ENCODE measurements at regions not wholly inside any gene's neighbourhood (a gene's known extent, or its start where the extent isn't known, plus 50 kb on each side); places are given as distances from the start of the nearest gene placed in this dataset.

GRCh38 chr10:126722726-126723125 lies 52.2 kb upstream of the C10orf90 start:
- DNase-seq, result no peak
- no peaks in the 10 kb centered on the region for H3K36me3 Mint-ChIP-seq

GRCh38 chr10:126723226-126723625 lies 52.7 kb upstream of the C10orf90 start:
- H3K4me1 Mint-ChIP-seq, result no peaks in the 10 kb centered on the region
- H3K36me3 Mint-ChIP-seq, result no peaks in the 10 kb centered on the region
- no peak overlapping the region for H3K27ac Mint-ChIP-seq
- peaks cover 3% of the 10 kb centered on the region for H3K9me3 Mint-ChIP-seq
- H3K4me3 Mint-ChIP-seq, result no peak overlapping the region
- no peaks in the 10 kb centered on the region for H3K27me3 Mint-ChIP-seq
- DNase-seq, result no peak

More at GRCh38 chr10:126722726-126723125, 52.2 kb upstream of the C10orf90 start:
- H3K27ac Mint-ChIP-seq, result no peak overlapping the region
- no peaks in the 10 kb centered on the region for H3K27me3 Mint-ChIP-seq
- no peak overlapping the region for H3K4me3 Mint-ChIP-seq
- H3K4me1 Mint-ChIP-seq, result no peaks in the 10 kb centered on the region
- H3K9me3 Mint-ChIP-seq, result peaks cover 3% of the 10 kb centered on the region

- Mint-ChIP-seq H3K4me1 (no peaks in the 10 kb centered on the region), H3K36me3 (no peaks in the 10 kb centered on the region), H3K27ac (no peak overlapping the region)
These were observed 58.9 kb upstream of the C10orf90 start for GRCh38 chr10:126729314-126729870.

GRCh38 chr10:126730856-126731609 lies 60.5 kb upstream of the C10orf90 start:
- Mint-ChIP-seq H3K27me3 (no peaks in the 10 kb centered on the region), H3K4me1 (no peaks in the 10 kb centered on the region), H3K36me3 (no peaks in the 10 kb centered on the region), H3K4me3 (no peak overlapping the region), H3K27ac (no peak overlapping the region), H3K9me3 (no peaks in the 10 kb centered on the region)
- no peak for DNase-seq

More at GRCh38 chr10:126729314-126729870, 58.9 kb upstream of the C10orf90 start:
- Mint-ChIP-seq H3K4me3 (no peak overlapping the region), H3K9me3 (peaks cover 3% of the 10 kb centered on the region), H3K27me3 (no peaks in the 10 kb centered on the region)
- no peak for DNase-seq

DNA sequence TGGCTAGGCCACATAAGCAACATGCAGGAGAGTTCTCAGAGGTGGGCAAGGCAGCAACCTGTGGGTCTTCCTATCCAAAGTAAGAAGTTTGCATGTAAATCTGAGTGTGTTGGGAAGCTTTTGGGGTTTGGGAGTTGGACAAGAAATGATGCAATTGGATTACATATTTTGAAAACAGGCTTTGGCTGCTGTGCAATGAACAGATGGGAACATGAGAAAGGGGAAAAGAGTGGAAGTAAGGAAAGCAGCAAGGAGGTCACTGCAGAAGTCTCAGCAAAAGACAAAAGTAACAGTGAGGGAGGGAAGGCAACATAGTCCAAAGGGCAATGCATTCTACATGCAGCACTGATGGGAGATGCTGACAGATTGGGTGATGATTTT lies 61.1 kb upstream of the C10orf90 start:
- Mint-ChIP-seq H3K27ac (no peak overlapping the region), H3K9me3 (no peaks in the 10 kb centered on the region), H3K4me1 (no peaks in the 10 kb centered on the region), H3K4me3 (no peak overlapping the region), H3K36me3 (no peaks in the 10 kb centered on the region), H3K27me3 (no peaks in the 10 kb centered on the region)
- no peak for DNase-seq

DNA sequence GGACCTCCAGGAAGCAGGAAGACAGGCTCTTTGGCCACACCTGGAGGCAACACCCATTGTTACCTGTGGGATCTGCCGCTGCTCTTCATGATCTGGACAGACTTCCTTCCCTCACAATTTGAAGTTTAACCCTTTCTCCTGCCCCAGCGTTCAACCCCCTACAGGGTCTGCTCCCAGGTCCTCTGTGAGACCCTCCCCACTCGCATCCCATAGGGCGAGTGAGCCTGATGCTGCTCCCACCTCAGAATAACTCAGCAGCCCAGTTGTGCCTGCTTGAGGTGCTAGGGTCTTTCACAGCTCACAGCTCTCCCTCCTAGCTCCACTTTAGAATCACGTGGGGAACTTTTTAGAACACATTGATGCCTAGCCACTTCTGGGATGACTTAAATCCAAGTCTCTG lies 61.8 kb upstream of the C10orf90 start:
- Mint-ChIP-seq H3K9me3 (no peaks in the 10 kb centered on the region), H3K4me3 (no peak overlapping the region), H3K27ac (no peak overlapping the region), H3K4me1 (no peaks in the 10 kb centered on the region), H3K27me3 (no peaks in the 10 kb centered on the region), H3K36me3 (no peaks in the 10 kb centered on the region)
- DNase-seq, result no peak

DNA sequence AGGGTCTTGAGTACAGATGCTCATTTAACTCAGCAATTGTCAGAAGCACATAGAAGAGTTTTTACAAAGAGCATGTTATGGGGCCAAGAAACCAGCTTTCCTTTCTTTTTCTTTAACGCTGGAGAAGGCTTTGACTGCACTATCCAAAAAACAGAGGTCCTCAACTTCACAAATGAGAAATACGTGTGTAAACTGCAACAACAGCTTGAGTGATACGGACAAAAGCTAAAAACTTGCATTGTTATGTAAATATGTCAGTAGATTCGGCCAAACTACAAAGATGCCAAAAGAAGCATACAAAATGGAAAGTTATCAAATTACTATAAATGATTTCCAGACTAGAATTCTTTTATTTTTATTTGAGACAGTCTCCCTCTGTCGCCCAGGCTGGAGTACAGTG lies 62.4 kb upstream of the C10orf90 start:
- Mint-ChIP-seq H3K9me3 (no peaks in the 10 kb centered on the region), H3K4me3 (no peak overlapping the region)
- no peak for DNase-seq

GRCh38 chr10:126734015-126734414 lies 63.5 kb upstream of the C10orf90 start:
- H3K27ac Mint-ChIP-seq, result no peak overlapping the region
- H3K27me3 Mint-ChIP-seq, result no peaks in the 10 kb centered on the region
- no peaks in the 10 kb centered on the region for H3K9me3 Mint-ChIP-seq
- no peak for DNase-seq
- H3K4me1 Mint-ChIP-seq, result no peaks in the 10 kb centered on the region
- no peaks in the 10 kb centered on the region for H3K36me3 Mint-ChIP-seq
- H3K4me3 Mint-ChIP-seq, result no peak overlapping the region

More for the DNA sequence above, 62.4 kb upstream of the C10orf90 start:
- H3K36me3 Mint-ChIP-seq, result no peaks in the 10 kb centered on the region
- H3K4me1 Mint-ChIP-seq, result no peaks in the 10 kb centered on the region
- no peaks in the 10 kb centered on the region for H3K27me3 Mint-ChIP-seq
- no peak overlapping the region for H3K27ac Mint-ChIP-seq

GRCh38 chr10:126734967-126735366 lies 64.5 kb upstream of the C10orf90 start:
- no peaks in the 10 kb centered on the region for H3K9me3 Mint-ChIP-seq
- H3K27me3 Mint-ChIP-seq, result no peaks in the 10 kb centered on the region
- H3K4me1 Mint-ChIP-seq, result no peaks in the 10 kb centered on the region
- H3K27ac Mint-ChIP-seq, result no peak overlapping the region
- DNase-seq, result no peak
- H3K4me3 Mint-ChIP-seq, result no peak overlapping the region
- H3K36me3 Mint-ChIP-seq, result no peaks in the 10 kb centered on the region

GRCh38 chr10:126736142-126736541 lies 65.6 kb upstream of the C10orf90 start:
- Mint-ChIP-seq H3K36me3 (no peaks in the 10 kb centered on the region), H3K27ac (no peak overlapping the region), H3K4me1 (no peaks in the 10 kb centered on the region), H3K9me3 (no peaks in the 10 kb centered on the region), H3K4me3 (no peak overlapping the region), H3K27me3 (no peaks in the 10 kb centered on the region)
- DNase-seq, result no peak

DNA sequence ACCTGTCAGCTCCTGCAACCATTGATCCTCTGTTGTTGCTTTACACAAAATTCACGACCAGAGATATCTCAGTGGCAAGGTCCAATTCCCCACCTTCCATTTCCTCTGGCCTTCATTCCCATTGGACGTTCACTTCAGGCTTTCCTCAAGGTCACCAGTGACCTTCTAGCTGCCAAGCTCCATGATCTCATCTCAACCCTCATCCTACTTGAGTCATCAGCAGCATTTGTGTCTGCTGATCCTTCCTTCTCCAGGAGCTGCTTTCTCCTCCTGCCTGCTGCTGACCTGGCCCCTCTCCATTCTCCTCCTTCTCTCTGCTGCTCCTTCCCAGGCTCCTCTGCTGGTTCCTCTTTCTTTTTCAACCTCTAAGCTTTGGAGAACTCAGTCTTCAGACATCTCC lies 66.2 kb upstream of the C10orf90 start:
- Mint-ChIP-seq H3K4me1 (no peaks in the 10 kb centered on the region), H3K4me3 (no peak overlapping the region), H3K27me3 (no peaks in the 10 kb centered on the region), H3K27ac (no peak overlapping the region), H3K9me3 (no peaks in the 10 kb centered on the region), H3K36me3 (no peaks in the 10 kb centered on the region)
- DNase-seq, result no peak

DNA sequence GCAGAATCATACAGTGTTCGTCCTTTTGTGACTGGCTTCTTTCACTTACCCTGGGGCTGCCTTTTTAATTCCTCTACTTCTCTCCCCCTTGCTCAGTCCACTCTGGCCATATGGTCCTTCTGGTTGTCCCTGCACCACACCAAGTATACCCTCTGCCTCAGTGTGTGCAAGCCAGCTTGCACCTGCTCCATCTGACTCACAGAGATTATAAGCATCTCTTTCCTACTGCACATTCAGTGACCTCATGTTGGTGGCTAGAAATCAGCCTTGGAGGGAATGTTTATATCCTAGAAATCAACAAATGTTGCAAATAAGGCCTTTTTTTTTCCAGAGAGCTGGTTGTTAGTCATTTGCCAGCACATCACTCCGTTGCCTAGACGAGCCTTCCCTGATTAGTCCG lies 67.5 kb upstream of the C10orf90 start:
- Mint-ChIP-seq H3K4me3 (no peak overlapping the region), H3K36me3 (no peaks in the 10 kb centered on the region), H3K9me3 (no peaks in the 10 kb centered on the region), H3K27ac (no peak overlapping the region), H3K27me3 (no peaks in the 10 kb centered on the region), H3K4me1 (no peaks in the 10 kb centered on the region)
- no peak for DNase-seq

DNA sequence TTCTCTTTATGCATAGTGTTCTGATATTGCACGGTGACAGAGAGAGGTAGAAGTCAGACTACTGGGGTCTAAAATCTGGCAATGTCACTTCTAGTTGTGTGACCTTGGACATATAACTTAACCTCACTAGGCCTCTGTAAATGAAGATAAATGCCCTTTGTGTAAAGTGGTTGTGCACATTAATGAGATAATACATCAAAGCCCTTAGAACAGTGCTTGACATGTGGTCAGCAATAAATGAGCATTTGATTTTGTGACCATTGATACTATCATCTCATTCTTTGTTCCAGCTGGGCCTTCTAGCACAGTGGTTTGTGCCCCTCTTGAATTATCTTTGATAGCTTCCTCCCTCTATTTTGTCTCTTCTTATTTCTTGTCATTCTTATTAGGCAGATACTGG lies 74.1 kb upstream of the C10orf90 start:
- Mint-ChIP-seq H3K4me3 (no peak overlapping the region), H3K27ac (no peak overlapping the region)

GRCh38 chr10:126749015-126749655 lies 78.6 kb upstream of the C10orf90 start:
- no peaks in the 10 kb centered on the region for H3K9me3 Mint-ChIP-seq
- no peaks in the 10 kb centered on the region for H3K27me3 Mint-ChIP-seq
- H3K4me3 Mint-ChIP-seq, result no peak overlapping the region
- peak; percentile 40 for DNase-seq
- no peaks in the 10 kb centered on the region for H3K36me3 Mint-ChIP-seq
- H3K4me1 Mint-ChIP-seq, result no peaks in the 10 kb centered on the region
- H3K27ac Mint-ChIP-seq, result no peak overlapping the region

More for the DNA sequence above, 74.1 kb upstream of the C10orf90 start:
- no peak for DNase-seq
- H3K27me3 Mint-ChIP-seq, result no peaks in the 10 kb centered on the region
- H3K9me3 Mint-ChIP-seq, result no peaks in the 10 kb centered on the region
- no peaks in the 10 kb centered on the region for H3K4me1 Mint-ChIP-seq
- no peaks in the 10 kb centered on the region for H3K36me3 Mint-ChIP-seq

- Mint-ChIP-seq H3K27ac (no peak overlapping the region), H3K4me1 (no peaks in the 10 kb centered on the region), H3K27me3 (peaks cover 10% of the 10 kb centered on the region), H3K4me3 (no peak overlapping the region), H3K36me3 (no peaks in the 10 kb centered on the region), H3K9me3 (peaks cover 2% of the 10 kb centered on the region)
- DNase-seq, result no peak
These were observed 84.5 kb upstream of the C10orf90 start for GRCh38 chr10:126754966-126755365.

GRCh38 chr10:126758867-126759266 lies 88.4 kb upstream of the C10orf90 start:
- Mint-ChIP-seq H3K27me3 (peaks cover 10% of the 10 kb centered on the region), H3K4me1 (no peaks in the 10 kb centered on the region), H3K27ac (no peak overlapping the region), H3K4me3 (no peak overlapping the region), H3K9me3 (peaks cover 6% of the 10 kb centered on the region), H3K36me3 (no peaks in the 10 kb centered on the region)
- no peak for DNase-seq

Measured in activated naive CD8-positive, alpha-beta T cell treated with anti-CD3 and anti-CD28 coated beads for 36 hours (primary cell).